Adrenal gland (tissue), 5 donors: ENCODE measurements at regions not wholly inside any gene's neighbourhood (a gene's known extent, or its start where the extent isn't known, plus 50 kb on each side); places are given as distances from the start of the nearest gene placed in this dataset.

Experiments used
- CTCF ChIP-seq, 6 experiments: fragments of 450-650 bp in 4 of 6; fragments of 200-600 bp in 2 of 6; sonication (generic) in 1 of 6; IDR thresholded peaks; 1 replicate in 5 of 6; 2 replicates in 1 of 6; pipeline versions ENCODE4 v1.5.1 to v1.8.0; 2016 to 2021; ENCODE audit warnings: antibody characterized with exemption in 6 of 6, mild to moderate bottlenecking in 2 of 6, moderate library complexity in 1 of 6
- POLR2A ChIP-seq, 2 donors: fragments of 450-650 bp; IDR thresholded peaks; one replicate each; pipeline ENCODE4 v1.6.1; 2017; ENCODE audit warnings: antibody characterized with exemption in 2 of 2, mild to moderate bottlenecking in 2 of 2, moderate library complexity in 1 of 2
- donor health status: DM: no; HTN: no; CAD: no.

DNA sequence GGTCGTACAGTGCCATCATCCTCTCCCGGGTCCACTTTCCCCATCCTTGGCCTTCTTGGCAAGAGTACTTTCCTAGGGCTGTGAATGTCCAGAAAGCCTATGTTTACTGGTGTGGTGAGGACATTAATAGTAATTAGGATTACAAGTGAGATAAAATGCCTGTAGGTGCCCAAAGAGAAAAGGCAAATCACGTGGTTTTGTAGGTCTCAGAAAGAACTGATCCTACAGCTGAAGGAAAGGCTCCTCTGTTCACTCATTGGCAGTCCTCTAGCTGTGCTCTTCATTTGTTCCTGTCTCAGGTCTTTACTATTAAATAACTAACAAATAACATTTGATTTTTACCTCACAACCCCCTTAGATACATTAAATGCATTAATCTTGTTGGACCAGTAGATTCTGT lies 220.1 kb upstream of the CBLB start:
- TF ChIP-seq POLR2A (IDR thresholded peaks at IDR 0.05) (no peak), CTCF (IDR thresholded peaks at IDR 0.05) (no peak)
